LNCAP (cell line): ENCODE measurements at regions not wholly inside any gene's neighbourhood (a gene's known extent, or its start where the extent isn't known, plus 50 kb on each side); places are given as distances from the start of the nearest gene placed in this dataset.

Experiments
- CTCF ChIP-seq: fragments of 450-650 bp; IDR thresholded peaks from 2 replicates; pipeline ENCODE4 v1.5.1; 2017; ENCODE audit warnings: mild to moderate bottlenecking

DNA sequence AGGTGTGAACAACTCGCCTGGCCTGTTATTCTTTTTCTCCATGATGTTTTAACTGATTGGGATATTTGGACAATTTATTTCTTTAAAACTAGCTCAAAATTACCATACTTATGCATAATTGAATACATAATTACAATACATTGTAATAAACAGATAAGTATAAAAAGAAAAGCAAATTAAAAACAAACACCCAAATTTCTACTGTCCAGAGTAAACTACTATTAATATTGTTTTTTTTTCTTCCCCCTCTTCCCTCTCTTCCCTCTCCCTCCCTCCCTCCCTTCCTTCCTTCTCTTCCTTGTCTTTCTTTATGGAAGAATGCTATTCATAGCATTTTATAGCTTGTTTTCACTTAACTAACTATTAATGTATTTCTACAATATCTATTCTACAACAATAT lies 117.7 kb upstream of the IVNS1ABP start:
- TF ChIP-seq CTCF = no peak

GRCh38 chr1:185433667-185434066 lies 116.6 kb upstream of the IVNS1ABP start:
- no peak for TF ChIP-seq CTCF

DNA sequence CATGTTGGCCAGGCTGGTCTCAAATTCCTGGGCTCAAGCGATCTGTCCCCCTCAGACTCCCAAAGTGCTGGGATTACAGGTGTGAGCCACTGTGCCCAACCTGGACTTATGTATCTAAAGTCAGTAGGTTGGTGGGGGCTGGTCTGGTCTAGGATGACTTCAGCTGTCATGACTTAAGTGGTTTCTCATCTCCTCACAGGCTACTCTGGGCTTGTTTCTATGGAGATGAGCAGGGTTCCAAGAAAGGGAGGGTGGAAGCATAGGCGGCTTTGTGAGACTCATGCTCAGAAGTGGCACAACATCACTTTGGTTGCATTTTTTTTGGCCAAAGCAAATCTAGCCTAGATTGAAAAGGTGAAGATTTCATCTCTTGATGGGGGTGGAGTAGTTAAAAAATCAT lies 115.9 kb upstream of the IVNS1ABP start:
- TF ChIP-seq CTCF = no peak

DNA sequence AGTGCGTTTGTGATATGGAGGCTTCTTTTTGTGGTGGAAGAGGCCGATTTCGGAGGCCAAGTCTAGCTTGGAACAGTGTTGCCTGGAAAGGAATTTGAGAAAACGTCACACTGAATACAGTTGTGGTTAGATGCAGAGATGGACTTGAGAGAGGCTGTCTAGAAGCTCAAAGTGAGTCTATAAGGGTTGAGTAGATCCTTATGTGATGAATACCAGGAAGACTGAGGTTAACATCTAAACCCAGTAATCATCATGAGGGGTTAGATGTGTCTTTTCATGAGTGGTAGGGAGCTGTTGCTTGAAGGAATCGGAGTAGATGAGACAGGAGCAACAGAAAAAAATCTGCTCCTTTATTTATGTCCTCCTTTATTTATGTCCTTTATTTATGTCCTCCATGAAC lies 114.6 kb upstream of the IVNS1ABP start:
- no peak for TF ChIP-seq CTCF

DNA sequence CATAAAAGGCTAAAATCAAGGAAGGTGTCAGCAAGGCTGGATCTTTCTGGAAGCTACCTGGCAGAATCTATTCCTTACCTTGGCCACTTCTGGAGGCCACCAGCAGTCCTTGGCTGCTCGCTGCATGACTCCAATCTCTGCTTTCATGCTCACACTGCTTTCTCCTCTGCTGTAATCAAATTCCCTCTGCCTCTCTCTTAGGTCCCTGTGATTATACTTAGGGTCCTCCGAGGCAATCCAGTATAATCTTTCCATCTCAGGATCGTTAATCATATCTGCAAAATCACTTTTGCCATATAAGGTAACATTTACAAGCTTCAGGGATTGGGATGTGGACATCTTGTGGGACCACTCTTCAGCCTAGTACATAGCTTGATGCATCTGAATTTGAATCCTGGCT lies 110.7 kb upstream of the IVNS1ABP start:
- no peak for TF ChIP-seq CTCF

GRCh38 chr1:185427264-185427663 lies 110.2 kb upstream of the IVNS1ABP start:
- TF ChIP-seq CTCF = no peak

GRCh38 chr1:185426848-185427247 lies 109.8 kb upstream of the IVNS1ABP start:
- TF ChIP-seq CTCF = no peak

DNA sequence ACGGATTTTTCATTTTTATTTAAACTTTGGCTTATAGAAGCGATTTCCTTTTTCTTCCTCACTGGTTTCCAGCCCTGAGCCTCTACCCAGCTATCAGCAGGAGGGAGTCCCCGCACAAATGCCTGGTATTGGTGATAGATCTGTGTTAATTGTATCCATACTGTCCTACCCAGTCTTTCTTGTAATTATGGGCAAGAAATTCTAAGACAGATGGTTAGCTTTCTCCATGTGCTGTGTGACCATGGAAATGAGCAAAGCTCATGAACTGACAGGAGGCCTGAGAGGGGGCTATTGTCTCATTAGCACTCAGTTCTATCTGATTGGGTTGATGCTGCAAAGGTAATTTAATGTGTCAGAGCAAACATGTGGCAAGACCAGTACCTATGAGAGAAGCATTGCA lies 108.1 kb upstream of the IVNS1ABP start:
- no peak for TF ChIP-seq CTCF
